ENCODE measurements at regions not wholly inside any gene's neighbourhood (a gene's known extent, or its start where the extent isn't known, plus 50 kb on each side); places are given as distances from the start of the nearest gene placed in this dataset.

- TF ChIP-seq CTCF (IDR thresholded peaks at IDR 0.05): no peak
- TF ChIP-seq POLR2A (IDR thresholded peaks at IDR 0.05): no peak
Observed at GRCh38 chr6:134686071-134686470, 263.8 kb downstream of the ALDH8A1 start.

All from heart left ventricle (tissue), 13 donors.